22Rv1 (cell line): ENCODE measurements at regions not wholly inside any gene's neighbourhood (a gene's known extent, or its start where the extent isn't known, plus 50 kb on each side); places are given as distances from the start of the nearest gene placed in this dataset.
A peak's percentile ranks its signal among the peaks of the same experiment; 100 is the strongest.
"Not testable (repeated sequence)": the region's sequence is repeated elsewhere in the genome, so short reads cannot be mapped to it uniquely, and the experiment has no call there.

Source experiments
- H3K27ac ChIP-seq: fragments of 450-650 bp; 2 replicates; pipeline ENCODE4 v1.5.1; 2017
- CTCF ChIP-seq: fragments of 450-650 bp; IDR thresholded peaks from 2 replicates; pipeline ENCODE4 v1.5.1; 2017; ENCODE audit warnings: mild to moderate bottlenecking
- ZFX ChIP-seq: fragments of 450-650 bp; IDR thresholded peaks from 2 replicates; pipeline ENCODE4 v1.6.1; 2017; ENCODE audit warnings: antibody characterized with exemption, borderline replicate concordance

- TF ChIP-seq ZFX = no peak
- TF ChIP-seq CTCF = no peak
- no peak overlapping the region for H3K27ac ChIP-seq
Measured at GRCh38 chr7:65471587-65471986, 97.9 kb downstream of the ZNF92 start.

- TF ChIP-seq CTCF (no peak), ZFX (no peak)
- H3K27ac ChIP-seq = no peak overlapping the region
Measured at GRCh38 chr7:65475040-65475726, 101.5 kb downstream of the ZNF92 start.

- no peak overlapping the region for H3K27ac ChIP-seq
- TF ChIP-seq CTCF (no peak), ZFX (no peak)
Measured at GRCh38 chr7:65475734-65476319, 102.2 kb downstream of the ZNF92 start.

- TF ChIP-seq CTCF = peak; percentile 95
- no peak for TF ChIP-seq ZFX
- no peak overlapping the region for H3K27ac ChIP-seq
Measured at GRCh38 chr7:65477326-65477725, 103.7 kb downstream of the ZNF92 start.

- TF ChIP-seq ZFX (no peak), CTCF (no peak)
- H3K27ac ChIP-seq = no peak overlapping the region
Measured at GRCh38 chr7:65489260-65489767, 115.7 kb downstream of the ZNF92 start.

GRCh38 chr7:65496697-65497096 is 123.0 kb downstream of the ZNF92 start:
- not testable (repeated sequence) for H3K27ac ChIP-seq

GRCh38 chr7:65503434-65504152 is 129.9 kb downstream of the ZNF92 start:
- peak overlapping the region; percentile 80 for H3K27ac ChIP-seq
- no peak for TF ChIP-seq ZFX
- no peak for TF ChIP-seq CTCF

GRCh38 chr7:65504504-65505319 is 131.1 kb downstream of the ZNF92 start:
- not testable (repeated sequence) for H3K27ac ChIP-seq

GRCh38 chr7:65505320-65505633 is 131.6 kb downstream of the ZNF92 start:
- H3K27ac ChIP-seq = not testable (repeated sequence)
